DMS53 (cell line): ENCODE measurements at regions not wholly inside any gene's neighbourhood (a gene's known extent, or its start where the extent isn't known, plus 50 kb on each side); places are given as distances from the start of the nearest gene placed in this dataset.

Experiments used
- DNase-seq: peaks from one replicate; lab custom pipeline; 2025; lab: John Stamatoyannopoulos, UW

GRCh38 chr20:57896017-57896416, 186.2 kb upstream of the PMEPA1 start:
- DNase-seq: no peak

DNA sequence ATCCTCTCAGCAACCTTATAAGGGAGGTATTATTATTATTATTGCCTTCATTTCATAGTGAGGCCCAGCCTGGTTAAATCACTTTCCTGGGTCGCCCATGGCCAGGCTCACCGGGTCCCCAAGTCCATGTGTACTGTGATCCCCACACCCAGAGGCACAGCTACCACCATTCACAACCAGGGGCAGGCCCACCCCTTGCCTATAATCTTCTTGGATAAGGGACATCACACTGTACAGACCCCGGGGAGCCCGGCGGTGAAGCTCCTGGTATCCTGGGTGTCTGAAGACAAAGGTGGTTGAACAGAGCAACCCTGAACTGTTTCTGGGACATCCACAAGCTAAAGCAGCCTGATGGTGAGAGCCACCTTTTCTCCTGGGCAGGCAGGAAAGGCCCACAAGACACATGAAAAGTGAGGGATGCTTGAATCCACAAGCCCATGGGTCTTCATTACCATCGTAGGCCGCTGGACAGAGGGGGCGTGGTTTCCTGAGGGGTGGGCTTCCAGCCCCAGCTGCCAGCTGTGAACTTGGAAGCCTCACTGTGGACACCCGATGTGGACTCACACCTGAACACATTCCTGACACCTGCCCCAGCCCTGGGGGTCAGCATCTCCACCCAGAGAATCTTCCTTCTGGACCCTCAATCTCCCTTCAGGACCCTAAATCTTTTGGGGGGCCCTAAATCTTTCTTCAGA, 185.5 kb upstream of the PMEPA1 start:
- DNase-seq: no peak

- DNase-seq: no peak
Measured at GRCh38 chr20:57894522-57894921, 184.7 kb upstream of the PMEPA1 start.

- no peak for DNase-seq
Measured at GRCh38 chr20:57894096-57894495, 184.3 kb upstream of the PMEPA1 start.

DNA sequence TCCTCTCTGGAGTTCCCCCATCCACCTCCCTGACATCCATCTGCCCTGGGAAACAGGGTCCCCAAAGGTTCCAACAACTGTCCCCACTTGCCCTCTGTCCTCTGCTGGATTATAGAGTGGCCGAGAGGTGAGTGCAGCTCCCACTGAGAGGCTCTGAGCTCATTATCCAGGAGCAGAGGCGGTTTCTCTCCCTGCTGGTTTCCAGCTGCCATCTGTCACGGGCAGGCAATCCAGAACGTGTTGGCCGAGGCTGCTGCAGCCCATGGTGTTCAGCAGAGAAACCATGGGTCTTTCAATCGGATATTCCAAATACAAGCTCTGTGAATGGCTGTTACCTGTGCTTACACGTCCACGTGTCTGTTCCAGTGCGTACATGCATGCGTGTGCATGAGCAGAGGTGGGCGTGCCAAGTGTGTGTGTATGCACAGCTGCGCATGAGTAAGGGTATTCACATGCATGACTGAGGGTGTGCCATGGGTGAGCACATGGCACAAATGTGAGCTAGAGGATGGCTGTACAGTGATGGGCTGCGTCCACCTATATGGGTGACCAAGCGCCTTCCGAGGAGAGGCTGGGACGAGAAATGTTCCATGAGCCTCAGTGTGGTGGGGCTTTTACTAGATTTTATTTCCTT, 183.7 kb upstream of the PMEPA1 start:
- DNase-seq: no peak

DNA sequence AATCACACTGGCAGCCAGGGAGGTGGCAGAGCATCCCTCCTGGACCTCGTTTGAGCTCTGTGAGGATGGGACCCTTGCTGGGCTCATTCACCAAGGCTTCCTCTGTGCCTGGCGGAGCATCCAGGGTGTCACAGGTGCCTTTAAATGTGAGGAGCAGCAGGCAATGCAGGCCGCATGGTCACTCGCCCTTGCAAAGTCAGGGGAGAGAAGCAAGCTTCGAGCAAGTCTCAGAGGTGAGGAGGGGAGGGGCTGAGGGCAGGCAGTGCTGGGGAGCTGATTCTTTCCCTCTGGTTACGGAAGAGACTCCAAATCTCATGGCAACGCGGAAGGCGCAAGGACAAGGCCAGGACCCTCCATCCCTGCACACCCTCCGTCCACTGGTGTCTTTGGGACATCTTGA, 182.7 kb upstream of the PMEPA1 start:
- DNase-seq: no peak

DNA sequence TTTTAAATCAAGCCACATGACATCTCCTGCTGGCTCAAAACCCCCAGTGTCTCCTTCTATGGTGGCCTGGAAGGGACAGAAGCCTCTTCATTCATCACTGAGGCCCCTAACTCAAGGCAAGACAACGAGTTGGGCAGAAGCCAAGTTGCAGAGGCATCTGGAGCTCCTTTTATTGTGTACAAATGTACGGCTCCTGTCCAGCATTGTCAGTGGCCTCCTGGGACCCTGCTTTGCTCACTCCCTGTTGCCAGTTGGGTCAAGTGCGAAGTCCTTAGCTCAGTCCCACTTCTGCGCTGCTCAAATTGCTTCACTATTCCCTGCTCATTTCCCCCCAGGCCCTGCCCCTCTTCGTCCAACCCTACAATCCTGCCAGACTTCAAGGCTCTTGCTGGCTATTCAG, 181.2 kb upstream of the PMEPA1 start:
- no peak for DNase-seq

- DNase-seq: no peak
Measured at GRCh38 chr20:57890202-57890800, 180.5 kb upstream of the PMEPA1 start.

- DNase-seq: no peak
Measured at GRCh38 chr20:57888591-57888990, 178.8 kb upstream of the PMEPA1 start.

GRCh38 chr20:57884956-57885355, 175.1 kb upstream of the PMEPA1 start:
- DNase-seq: no peak

DNA sequence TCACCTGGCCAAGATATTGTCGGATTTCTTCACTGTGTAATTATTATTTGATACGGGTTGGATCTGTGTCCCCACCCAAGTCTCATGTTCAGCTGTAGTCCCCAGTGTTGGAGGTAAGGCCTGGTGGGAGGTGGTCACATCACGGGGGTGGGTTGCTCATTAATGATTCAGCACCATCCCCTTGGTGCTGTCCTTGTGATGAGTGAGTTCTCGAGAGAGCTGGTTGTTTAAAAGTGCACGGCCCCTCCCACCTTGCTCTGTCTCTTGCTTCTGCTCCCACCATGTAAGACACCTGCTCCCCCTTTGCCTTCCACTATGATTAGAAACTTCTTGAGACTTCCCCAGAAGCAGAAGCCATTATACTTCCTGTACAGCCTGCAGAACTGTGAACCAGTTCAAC, 173.9 kb upstream of the PMEPA1 start:
- no peak for DNase-seq

DNA sequence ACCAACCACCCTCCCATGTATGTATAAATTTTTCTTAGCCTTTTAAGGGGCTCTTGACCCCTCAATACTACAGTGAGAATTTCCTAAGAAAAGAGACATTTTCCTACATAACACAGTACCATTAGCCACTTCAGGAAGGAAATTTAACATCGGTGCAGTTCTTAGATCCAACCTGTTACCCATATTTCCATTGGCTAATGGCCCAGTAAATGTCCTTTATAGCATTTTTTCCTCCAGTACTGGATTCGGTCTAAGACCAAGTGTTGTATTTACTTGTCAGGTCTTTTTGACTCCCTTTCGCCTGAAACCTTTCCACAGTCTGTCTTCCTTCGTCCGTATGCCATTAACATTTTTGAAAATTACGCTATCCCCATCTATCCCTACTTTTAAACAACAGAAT, 173.4 kb upstream of the PMEPA1 start:
- DNase-seq: no peak

GRCh38 chr20:57882451-57883161, 172.8 kb upstream of the PMEPA1 start:
- DNase-seq: no peak

GRCh38 chr20:57881466-57882385, 171.9 kb upstream of the PMEPA1 start:
- DNase-seq: no peak

- no peak for DNase-seq
Measured at GRCh38 chr20:57880571-57880892, 170.7 kb upstream of the PMEPA1 start.

DNA sequence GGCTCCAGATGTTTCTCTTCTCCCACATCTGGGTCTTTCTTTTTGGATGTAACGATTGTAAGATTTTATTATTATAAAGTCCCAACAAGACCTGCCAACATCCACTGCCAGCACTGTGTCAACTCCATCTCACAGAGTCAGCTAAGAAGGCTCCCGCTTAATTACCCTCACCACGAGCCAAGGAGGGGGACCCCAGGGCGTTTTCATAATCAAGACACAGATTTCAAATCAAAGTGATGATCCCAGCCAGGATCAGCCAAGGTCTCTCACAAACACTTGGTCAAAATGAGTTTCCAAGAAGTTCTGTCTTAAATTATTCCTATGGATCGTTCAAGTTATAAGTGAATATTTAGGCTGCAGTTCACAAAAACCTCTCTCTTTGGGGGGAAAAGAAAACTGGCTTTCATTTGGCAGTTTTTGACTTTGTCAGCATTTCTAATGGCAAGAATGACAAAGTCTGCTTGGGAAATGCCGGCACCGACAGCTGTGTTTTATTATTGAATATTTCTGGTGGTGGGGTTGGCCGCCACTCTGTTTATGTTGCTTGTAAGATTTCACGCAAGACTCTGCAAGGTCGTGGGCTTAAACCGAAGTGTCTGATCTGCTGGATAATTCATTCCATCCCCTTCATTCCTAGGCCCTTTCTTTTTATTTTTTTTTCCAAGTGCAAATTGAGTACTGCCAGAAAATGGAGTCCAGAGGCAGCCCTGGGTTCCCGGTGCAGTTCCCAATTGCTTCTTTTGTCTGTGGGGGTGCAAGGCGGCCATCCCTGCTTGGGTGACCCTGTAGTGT, 170.2 kb upstream of the PMEPA1 start:
- no peak for DNase-seq

- no peak for DNase-seq
Measured at GRCh38 chr20:57879437-57879778, 169.6 kb upstream of the PMEPA1 start.

GRCh38 chr20:57878786-57879424, 169.1 kb upstream of the PMEPA1 start:
- DNase-seq: no peak

GRCh38 chr20:57877995-57878394, 168.2 kb upstream of the PMEPA1 start:
- DNase-seq: no peak

GRCh38 chr20:57877131-57877824, 167.5 kb upstream of the PMEPA1 start:
- DNase-seq: no peak
